Inflammatory macrophage treated with lipopolysaccharide for 1 hour (primary cell): ENCODE measurements at regions not wholly inside any gene's neighbourhood (a gene's known extent, or its start where the extent isn't known, plus 50 kb on each side); places are given as distances from the start of the nearest gene placed in this dataset.
A peak's percentile ranks its signal among the peaks of the same experiment; 100 is the strongest.

ENCODE experiments used
- DNase-seq, 2 donors: peaks; one replicate each; pipeline ENCODE4 v3.0.0-alpha.2; 2020 to 2022

DNA sequence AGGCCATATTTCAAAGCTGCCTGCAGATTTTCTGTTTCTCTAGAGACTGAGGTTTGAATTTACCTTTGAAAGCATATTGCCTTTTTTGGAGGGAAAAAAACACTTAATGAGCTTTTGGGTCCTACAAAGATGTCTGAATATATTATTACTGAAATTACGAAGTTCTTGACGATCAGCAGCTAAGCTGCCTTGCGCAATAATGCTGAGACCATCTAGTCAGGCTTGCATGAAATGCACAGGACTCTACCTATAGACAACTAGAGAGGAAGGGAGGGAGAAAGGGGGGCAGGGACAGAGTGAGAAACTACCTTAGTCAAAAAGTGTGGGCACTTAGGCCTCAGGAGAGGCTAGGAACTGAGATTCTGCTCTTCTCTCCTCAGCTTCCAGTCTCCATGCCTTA is 175.9 kb upstream of the KIF2A start:
- DNase-seq, result no peak

DNA sequence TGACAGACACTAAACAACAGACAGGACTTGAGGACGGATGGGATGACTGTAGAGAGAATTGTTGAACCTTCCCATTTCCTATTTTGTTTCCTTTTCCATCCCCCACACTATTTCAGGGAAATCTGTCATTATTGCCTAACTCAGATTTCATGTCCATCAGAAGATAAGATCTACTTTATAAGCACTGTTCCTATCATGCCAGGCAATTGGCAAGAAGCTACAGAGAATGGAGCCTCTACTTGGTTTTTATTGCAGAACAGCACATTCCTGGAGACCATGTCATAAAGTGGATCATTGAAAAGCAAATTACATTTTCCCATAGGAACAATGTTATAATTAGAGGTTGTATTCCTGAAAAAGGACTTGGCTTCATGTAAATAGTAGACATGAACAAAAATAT is 173.7 kb upstream of the KIF2A start:
- no peak for DNase-seq

DNA sequence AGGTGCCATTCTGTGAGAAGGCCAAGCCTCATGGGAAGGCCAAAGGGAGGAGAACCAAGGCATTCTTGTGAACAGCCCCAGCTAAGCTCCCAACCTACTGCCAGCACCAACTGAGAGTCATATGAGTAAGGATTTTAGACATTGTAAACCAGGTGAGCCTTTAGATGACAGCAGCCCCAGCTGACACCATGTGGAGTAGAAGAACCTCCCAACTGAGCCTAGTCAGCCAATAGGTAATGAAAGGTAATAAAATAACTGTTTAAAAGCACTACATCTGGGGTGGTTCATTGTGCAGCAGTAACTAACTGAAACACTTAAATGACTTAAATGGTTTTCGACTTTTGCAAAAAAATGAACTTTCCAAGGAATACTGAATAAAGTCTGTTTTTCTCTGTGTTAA is 172.6 kb upstream of the KIF2A start:
- DNase-seq, result no peak

DNA sequence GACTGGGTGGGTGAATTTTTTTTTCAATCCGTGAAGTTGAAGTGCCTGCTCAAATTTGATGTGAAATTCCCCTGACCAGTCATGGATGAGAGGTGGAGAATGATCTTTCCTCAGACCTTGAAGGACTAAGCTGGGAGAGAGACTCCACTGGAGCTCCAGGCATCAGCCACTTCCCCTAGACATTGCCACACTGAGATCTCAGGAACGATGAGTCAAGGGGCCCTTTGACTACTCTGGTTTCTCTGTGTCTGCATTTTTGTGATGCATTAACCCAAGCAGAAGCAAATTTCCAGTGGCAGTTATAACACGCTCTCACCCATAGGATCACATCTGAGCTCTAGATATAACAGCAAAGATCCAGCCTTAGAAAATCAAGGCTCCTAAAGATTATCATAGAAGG is 171.2 kb upstream of the KIF2A start:
- peak in 1 of 2 donors; percentile 1 for DNase-seq

DNA sequence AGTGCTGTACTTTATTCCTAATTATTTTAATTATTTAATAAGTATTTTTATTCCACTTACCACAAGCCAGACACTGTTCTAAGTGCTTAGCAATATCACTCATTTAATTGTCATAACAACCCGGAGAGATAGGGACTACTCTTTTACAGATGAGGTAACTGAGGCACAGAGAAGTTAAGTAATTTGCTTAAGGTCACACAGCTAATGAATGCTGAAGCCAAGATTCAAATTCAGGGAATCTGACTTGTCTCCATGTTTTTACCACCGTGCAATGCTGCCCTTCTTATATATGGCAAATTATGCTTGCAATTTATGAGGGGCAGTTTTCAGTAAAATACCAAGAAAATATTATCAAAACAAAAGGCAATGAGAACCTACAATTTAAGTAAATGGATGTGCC is 168.4 kb upstream of the KIF2A start:
- no peak for DNase-seq

DNA sequence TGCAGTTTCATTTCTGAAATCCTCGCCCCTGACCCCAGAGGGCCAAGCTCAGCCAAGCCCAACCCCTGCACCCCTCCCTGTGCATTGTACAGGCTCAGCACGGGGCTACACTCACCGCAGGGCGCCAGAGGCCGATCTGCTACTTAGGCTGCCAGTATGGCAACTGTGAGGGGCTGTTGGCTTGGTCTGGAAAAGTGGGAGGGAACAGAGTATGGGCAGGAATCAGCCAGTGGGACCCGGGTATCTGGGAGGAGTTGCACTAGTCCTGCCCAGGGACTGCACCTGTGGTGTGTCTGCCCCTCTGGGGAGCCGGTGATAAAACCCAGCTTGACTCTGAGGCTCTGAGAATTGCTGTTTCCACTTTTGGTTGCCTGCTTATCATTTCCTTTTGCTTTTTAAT is 167.4 kb upstream of the KIF2A start:
- no peak for DNase-seq

DNA sequence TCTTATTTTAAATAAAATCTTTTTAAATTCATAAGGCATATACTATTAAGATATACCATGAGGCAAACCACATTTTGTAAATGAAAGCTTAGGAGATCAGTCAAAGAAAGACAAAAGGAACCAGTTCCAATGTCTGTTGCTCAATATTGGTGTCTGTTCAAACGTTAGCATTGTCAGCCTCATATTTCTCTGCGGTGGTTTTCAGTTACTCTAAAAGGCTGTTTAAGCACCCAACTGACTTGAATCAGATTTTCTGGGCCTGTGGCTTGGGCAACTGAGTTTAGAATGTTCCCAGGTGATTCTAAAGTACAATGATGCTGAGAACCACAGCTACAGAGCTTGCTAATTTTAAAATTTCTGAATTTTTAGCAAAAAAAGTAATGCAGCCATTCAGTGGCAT is 166.3 kb upstream of the KIF2A start:
- no peak for DNase-seq

DNA sequence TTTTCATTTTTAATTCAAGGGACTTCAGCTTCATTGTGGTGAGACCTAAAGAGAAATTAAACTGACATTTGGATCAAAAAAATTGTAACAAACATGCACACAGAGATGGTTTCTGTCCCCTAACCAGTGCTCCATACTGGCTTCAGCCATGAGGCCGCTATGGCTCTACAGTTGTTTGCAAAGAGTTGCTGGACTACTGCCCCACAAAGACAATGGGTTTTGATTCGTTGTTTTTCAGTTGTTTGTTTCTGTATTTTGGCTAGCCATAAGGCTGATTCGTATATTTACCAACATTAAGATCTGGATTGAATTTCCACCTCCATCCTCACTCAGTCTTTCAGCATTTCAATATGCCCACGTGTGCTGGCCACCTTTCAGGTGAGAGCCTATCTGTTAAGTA is 163.7 kb upstream of the KIF2A start:
- no peak for DNase-seq

DNA sequence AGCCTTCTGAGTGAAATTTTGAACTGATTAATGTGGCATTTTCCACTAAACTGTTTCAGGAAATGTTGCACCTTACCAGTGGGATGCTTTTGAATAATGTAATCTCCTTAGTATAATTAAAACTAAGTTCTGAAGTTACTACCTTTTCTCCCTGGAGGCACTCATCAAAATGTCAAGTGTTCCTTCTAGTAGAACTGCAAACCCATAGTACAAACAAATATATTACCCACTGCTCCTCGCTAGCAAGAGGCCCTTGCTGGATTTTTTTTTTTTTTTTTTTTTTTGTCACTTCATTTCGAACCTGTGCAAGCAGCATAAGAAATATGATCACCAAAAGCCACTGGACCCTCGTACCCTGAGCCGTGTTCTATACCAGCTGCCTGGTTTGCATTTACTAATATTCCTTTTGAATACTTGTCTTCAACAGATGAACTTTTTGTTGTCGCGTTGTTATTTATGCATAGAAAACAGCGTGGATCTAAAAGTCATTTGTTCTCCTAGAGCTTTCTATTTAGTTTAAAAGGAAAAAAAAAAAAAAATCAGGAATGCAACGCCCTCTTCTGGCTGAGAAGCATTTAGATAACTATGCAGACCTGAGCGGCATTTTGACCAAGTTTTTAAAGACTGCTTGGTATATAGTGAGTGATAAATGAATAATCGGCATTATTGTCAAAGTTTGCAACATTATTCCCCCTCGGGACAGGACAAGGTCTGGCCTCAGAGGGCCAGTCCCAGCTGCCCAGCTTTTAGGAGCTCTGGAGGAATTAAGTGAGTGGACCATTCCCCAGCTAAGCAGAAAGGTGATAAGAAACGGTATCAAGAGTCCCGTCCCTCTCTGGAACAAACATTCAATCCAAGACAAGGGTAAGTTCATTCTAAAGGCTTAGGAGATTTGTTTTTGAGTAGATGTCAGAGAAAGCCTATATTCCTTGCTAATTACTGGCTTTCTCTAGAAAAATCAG is 162.5 kb upstream of the KIF2A start:
- peak in 1 of 2 donors; percentile 22 for DNase-seq

DNA sequence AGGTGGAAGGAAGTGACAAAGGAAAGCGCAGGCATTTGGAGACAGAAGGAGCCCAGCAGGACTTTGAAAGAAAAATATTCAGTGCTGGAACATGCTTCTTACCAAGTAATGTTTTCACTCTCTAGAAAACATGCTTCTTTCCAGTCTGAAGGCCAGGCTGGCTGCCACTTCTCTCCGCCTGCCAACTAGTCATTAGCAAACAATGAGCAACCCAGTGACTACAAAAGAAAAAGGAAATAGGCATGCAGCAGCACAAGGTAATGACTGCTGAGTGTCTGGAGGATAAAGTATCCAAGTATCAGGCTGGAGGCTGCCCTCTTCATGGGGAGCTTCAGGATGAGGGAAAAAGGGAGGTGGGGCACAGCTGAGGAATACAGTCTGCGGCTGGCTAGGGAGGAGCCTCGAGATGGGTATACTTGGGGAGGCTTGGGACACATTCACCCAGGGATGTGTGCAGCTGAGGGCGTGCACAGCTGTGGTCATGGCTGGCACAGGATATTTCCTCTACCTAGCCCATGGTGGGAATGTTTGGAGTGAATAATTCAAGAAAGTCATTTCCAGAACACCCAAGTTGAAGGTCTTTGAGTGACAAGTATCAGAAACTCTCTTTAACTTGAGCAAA is 161.5 kb upstream of the KIF2A start:
- DNase-seq, result no peak

DNA sequence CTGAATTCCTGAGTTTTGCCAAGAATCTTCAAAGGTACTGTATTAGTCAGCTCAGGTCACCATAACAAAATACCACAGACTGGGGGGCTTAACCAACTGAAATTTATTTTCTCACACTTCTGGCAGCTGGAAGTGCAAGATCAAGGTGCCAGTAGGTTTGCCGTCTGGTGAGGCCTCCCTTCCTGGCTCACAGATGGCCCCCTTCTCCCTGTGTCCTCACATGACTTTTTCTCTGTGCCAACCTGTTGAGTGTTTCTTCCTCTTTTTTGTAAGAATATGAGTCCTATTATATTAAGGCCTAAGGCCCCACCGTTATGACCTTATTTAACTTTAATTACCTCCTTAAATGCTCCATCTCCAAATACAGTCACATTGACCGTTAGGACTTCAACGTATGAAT is 156.1 kb upstream of the KIF2A start:
- no peak for DNase-seq

DNA sequence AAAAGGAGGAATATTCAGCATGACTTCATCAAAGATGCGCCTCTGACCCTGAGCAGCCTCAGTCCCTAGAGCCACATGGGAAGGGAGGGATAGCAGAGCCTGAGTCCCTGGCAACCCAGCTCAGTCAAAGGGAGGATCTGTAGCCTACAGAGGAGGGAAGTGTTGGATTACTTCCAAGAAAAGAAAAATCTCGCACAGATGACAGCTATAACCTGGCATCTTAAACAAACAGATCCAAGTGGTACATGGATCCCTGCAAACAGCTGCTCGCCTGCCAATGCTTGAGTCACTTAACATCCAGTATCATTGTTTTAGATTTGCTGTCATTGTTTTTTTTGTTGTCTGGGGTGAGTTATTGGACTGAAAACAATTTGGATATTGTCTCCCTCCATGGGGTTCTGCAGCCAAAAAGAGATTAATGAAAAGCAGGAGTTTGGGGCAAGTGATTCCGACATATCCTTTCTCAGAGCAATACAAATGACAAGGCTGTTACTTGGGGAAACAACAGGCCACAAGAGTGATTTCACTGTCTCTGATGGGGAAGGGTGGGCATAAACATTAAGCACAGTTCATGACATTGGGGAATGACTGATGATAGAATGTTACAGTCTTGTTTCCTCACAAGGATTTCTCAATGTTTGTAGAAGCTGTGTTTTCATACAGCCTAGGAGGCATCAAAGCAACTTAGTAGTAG is 153.5 kb upstream of the KIF2A start:
- DNase-seq, result no peak

DNA sequence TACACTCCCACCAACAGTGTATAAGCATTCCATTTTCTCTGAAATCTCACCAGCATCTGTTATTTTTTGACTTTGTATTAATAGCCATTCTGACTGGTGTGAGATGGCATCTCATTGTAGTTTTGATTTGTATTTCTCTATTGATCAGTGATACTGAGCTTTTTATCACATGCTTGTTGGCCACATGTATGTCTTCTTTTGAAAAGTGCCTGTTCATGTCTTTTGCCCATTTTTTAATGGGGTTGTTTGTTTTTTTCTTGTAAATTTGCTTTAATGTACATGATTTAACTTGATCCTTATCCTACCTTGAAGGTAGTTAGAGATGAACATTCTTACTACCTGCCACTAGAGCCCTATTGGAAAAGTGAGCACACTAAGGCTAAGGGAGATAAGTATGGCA is 151.2 kb upstream of the KIF2A start:
- no peak for DNase-seq

DNA sequence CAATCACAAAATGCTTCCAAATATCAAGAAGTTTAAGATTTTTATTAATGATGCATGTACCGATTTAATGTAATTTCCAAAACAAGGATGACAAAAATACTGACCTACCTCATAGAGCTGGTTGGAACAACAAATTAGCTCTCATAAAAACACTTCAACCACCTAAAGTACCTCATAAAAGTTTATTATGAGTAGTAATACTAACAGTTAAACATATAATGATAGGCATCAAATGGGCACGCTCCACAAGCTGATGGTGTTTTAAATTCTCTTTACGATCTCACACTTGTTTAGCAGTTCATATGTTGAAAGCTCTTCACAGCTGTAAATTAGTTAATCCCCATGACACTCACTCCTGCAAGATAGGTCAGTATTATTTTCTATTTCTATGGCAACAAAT is 150.0 kb upstream of the KIF2A start:
- no peak for DNase-seq

DNA sequence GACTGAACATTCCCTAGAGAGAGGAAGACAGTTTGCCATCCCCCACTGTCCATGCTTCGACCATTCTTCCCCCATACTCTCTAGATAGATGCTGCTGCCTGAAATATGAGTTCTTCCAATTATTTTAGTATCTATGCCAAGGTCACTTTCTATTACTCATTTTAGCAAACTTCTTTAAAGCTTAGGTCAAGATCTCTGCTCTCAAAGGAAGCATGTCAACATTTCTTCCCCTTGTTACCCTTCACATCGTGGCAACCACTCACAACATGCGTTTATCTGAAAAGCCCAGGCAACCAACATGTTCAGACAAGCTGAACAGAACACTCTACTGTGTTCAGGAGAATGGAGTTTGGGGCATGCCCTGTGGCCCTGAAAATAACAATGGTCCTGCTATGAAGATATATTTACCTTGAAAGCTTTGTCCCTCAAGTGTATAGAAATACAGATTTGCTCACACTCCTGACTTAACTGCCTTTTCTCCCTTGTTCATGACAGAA is 138.4 kb upstream of the KIF2A start:
- DNase-seq, result no peak

DNA sequence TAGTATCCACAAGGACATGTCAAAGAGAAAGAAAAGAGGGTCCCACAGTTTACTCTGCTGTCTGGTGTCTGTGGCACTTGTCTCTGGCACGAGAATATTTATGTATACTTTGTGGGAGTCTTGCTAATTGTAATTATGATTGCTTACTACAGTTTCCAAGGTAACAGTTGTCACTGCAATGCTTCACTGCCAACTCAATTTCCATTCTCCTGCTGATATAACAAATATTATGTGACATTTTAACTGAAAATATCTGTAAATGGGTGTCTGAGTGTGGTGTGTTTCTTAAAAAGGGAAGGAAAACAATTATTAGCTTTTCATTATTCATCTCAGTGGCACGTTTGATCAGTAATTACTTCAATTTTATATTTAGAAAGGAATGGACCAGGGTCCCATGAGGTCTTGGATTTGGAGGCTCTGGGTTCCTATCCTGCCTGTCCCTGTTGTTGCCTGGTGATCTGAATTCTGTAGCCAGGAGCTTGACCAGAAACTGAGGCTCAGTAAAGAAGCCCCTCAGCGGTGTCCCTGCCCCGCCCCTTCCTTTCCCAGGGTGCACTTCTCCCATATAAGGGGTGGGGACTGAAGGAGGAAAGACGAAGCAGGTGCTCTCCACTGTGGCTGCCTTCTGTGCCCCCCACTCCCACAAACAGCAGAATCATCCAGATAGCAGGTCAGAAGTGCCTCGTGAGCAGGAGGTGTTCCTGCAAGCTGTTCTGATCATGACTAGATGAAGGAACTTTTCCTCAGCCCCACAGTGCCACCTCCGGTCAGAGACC is 137.3 kb upstream of the KIF2A start:
- no peak for DNase-seq

DNA sequence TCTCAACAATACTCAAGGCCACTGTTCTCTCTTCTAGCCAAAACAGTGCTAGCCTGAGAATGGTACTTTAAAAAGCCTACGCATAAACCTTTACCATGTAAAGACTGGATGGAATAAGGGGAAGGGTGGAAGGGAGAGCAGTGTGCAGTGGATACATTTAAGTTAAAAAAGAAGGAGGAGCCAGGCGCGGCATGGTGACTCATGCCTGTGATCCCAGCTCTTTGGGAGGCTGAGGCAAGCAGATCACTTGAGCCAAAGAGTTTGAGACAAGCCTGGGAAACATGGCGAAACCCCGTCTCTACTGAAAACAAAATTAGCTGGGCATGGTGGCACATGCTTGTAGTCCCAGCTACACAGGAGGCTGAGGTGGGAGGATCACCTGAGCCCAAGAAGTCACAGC is 127.7 kb upstream of the KIF2A start:
- DNase-seq, result no peak

DNA sequence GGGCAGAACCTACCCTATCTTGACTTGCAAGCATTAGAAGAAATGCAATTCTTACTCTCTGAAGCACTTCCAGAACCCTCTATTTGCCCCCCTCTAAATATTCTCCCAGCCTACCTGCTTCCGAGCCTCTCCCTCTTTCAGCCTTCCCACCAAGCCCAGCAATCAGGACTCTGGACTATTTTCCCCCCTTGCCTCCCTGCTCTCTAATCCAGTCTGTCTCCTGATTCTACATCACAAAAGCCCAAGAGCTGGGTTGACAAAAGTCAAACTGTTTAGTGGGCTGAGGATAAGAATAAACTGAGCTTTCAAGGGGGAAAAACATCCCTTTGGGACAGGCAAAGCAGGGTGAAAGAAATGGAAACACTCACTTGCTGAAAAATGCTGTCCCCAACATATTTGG is 123.2 kb upstream of the KIF2A start:
- DNase-seq, result no peak

DNA sequence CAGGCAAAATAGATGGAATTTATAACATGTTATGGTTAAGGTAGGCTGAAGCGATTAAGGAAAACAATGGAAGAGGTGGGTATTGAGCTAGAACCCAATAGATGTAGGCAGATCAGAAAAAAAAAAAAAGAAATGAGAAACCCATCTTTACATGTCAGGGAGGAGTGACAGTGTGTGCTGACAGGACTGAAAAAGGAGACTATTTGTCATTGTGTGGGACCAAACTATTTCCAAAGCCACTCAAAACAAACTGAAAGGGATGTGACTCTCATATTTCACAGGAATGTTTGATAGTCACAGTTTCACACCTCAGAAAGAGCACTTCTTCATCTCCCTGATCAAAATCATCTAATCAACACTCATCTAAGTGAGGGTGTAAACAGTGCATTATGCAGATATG is 122.3 kb upstream of the KIF2A start:
- no peak for DNase-seq

DNA sequence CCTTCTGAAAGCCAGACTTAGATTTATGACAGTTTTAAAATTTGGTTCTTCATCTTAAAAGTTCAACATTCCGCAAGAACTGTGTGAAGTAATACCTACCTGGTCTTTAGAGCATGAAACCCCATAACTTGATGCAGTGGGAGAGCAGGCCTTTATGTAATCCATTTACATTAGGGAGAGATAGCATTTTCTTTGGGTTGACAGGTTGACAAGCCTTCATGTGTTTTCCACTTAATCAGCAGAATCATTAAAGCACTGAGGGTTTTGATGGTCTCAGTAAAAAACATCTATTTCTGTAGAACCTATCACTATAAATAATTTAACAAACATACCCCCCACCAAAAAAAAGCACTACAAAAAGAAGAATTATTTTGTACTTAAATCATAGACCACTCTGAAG is 121.6 kb upstream of the KIF2A start:
- DNase-seq, result no peak

DNA sequence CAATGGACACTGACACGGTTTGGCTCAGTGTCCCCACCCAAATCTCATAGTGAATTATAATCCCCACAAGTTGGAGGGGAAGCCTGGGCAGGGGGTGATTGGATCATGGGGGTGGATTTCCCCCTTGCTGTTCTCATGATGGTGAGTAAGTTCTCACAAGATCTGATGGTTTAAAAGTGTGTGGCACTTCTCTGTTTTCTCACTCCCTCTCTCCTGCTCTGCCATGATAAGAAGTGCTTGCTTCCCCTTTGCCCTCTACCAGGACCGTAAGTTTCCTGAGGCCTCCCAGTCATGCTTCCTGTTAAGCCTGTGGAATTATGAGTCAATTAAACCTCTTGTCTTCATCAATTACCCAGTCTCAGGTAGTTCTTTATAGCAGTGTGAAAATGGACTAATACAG is 115.8 kb upstream of the KIF2A start:
- DNase-seq, result no peak

DNA sequence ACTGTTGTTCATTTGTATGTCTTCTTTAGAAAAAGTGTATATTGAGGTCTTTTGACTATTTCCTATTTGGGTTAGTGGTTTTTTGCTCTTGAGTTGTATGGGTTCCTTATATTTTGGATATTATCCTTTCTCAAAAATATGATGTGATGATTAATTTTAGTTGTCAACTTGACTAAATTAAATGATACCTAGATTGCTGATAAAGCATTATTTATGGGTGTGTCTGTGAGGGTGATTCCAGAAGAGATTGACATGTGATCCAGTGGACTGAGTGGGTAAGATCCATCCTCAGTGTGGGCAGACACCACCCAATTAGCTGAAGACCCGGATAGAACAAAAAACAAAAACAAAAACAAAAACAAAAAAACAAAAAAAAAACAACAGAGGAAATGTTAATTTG is 115.1 kb upstream of the KIF2A start:
- DNase-seq, result no peak

DNA sequence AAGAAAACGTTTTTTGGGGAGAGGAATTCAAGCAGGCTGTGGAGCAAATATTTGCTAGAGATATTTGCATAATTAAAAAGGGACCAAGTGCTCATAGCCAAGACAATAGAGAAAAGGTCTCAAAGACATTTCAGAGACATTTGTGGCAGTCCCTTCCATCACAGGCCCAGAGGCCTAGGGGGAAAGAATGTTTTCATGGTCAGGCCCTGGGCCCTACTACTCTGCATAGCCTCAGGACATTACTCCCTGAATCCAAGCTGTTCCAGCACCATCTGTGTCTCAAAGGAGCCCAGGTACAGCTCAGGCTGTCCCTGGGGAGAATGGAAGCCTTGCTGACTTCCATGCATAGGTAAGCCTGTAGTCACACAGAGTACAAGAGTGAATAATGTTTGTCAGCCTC is 113.0 kb upstream of the KIF2A start:
- no peak for DNase-seq
